ENCODE measurements at regions not wholly inside any gene's neighbourhood (a gene's known extent, or its start where the extent isn't known, plus 50 kb on each side); places are given as distances from the start of the nearest gene placed in this dataset.

DNA sequence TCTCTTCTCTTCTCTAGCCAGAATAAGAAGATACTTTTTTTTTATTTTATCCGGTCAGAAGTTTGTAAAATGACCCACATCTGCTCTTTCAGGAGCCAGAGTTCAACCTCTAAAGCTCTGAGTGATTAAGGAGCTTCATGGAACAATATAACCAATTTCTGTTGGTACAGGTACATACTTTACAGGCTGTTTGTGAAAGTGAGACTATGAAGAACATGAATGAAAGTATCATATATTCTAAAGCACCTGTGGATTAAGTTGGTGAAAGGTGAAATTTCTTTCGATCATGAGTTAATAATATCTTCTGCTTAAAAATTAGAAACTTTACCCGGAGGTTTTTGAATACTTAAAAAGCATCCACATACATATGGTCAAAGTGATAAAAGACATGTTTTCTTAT, 65.2 kb downstream of the DMRT2 start:
- H3K4me3 ChIP-seq (ENCODE audit: low read length), result no peak overlapping the region
- H3K4me1 ChIP-seq (ENCODE audit: control insufficient read depth, insufficient read depth, low read length), result no peaks in the 10 kb centered on the region
- H3K9me3 ChIP-seq (ENCODE audit: control insufficient read depth, low read length), result no peaks in the 10 kb centered on the region
- no peak for DNase-seq (ENCODE audit: low read depth)
- H3K36me3 ChIP-seq (ENCODE audit: control insufficient read depth, insufficient read depth, low read length, severe bottlenecking), result no peaks in the 10 kb centered on the region
- H3K27me3 ChIP-seq (replicated peaks; ENCODE audit: control insufficient read depth, insufficient read depth, low read length), result no peaks in the 10 kb centered on the region
- H3K9ac ChIP-seq (ENCODE audit: low read length), result no peak overlapping the region

DNA sequence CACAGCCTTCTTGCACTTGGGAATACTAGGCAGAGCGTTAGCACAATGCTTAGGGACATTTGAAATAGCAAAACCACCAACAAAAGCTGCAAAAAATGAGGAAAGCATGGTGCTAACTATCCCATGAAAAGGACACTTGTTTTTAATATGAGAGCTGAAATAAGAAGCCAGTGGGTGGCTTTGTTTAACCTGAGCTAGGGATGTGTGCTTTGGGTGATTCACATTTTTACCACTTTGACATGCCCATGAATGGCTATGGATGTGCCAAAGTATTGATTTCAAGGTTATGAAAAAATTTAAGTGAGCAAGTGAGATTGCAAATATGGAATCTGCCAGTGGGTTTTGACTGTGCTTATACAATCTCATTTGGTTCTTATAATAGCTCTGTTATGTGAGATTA, 67.3 kb downstream of the DMRT2 start:
- Histone ChIP-seq H3K9ac (ENCODE audit: low read length) (no peak overlapping the region), H3K4me1 (ENCODE audit: control insufficient read depth, insufficient read depth, low read length) (no peaks in the 10 kb centered on the region), H3K36me3 (ENCODE audit: control insufficient read depth, insufficient read depth, low read length, severe bottlenecking) (no peaks in the 10 kb centered on the region), H3K4me3 (ENCODE audit: low read length) (no peak overlapping the region), H3K27me3 (replicated peaks; ENCODE audit: control insufficient read depth, insufficient read depth, low read length) (no peaks in the 10 kb centered on the region), H3K9me3 (ENCODE audit: control insufficient read depth, low read length) (no peaks in the 10 kb centered on the region)
- DNase-seq (ENCODE audit: low read depth), result no peak

DNA sequence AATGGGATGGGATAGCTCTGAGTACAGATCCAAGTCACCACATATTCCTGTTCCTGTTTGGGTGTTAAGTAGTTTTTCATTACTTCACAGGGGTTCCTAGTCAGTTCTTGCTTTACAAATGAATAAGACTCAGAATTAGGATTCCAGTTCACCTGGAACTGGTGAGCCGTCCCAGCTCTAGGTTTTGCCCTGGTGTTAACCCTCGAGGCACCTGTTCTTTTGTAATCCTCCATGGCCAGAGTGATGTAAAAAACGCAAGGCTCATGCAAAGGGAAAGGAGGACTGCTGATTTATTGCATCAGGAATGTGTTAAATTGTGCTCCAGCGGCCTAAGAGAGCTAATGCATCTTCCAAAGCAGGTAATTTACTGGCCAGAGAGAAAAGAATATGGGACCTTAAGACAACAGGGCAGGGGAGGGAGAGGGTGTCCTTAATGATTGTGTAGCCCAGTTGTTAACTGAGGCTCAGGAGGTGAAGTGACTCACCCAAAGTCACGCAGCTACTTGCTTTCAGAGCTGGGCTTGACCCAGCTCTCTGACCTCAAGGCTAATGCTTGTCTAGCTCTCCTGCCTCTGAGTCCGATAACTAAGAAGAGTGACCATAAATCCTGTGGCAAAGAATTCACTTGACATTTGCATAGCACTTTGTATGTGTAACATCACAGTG, 70.5 kb downstream of the DMRT2 start:
- no peaks in the 10 kb centered on the region for H3K9me3 ChIP-seq (ENCODE audit: control insufficient read depth, low read length)
- H3K36me3 ChIP-seq (ENCODE audit: control insufficient read depth, insufficient read depth, low read length, severe bottlenecking), result no peaks in the 10 kb centered on the region
- H3K4me3 ChIP-seq (ENCODE audit: low read length), result no peak overlapping the region
- H3K4me1 ChIP-seq (ENCODE audit: control insufficient read depth, insufficient read depth, low read length), result no peaks in the 10 kb centered on the region
- no peak for DNase-seq (ENCODE audit: low read depth)
- H3K27me3 ChIP-seq (replicated peaks; ENCODE audit: control insufficient read depth, insufficient read depth, low read length), result no peaks in the 10 kb centered on the region
- no peak overlapping the region for H3K9ac ChIP-seq (ENCODE audit: low read length)

DNA sequence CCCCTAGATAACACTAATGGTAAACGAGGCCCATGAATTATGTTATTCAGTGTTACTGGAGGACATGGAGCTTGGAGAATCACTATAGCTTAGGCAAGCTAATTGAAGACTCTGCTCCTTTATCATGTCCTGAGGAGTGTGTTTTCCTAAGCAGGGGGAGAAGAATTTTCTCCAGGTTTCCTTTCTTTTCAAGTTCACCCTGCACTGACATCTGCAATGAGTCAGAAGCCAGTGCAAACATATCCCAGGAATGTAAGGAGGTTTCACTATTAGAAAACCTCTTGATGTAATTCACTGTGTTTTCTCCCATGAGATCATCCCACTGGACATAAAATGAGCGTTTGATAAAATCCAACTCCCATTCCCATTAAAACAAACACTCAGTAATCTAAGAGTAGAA, 75.6 kb downstream of the DMRT2 start:
- no peak for DNase-seq (ENCODE audit: low read depth)
- H3K36me3 ChIP-seq (ENCODE audit: control insufficient read depth, insufficient read depth, low read length, severe bottlenecking), result no peaks in the 10 kb centered on the region

GRCh38 chr9:1128046-1128445, 77.9 kb downstream of the DMRT2 start:
- H3K4me3 ChIP-seq (ENCODE audit: low read length), result no peak overlapping the region
- H3K4me1 ChIP-seq (ENCODE audit: control insufficient read depth, insufficient read depth, low read length), result no peaks in the 10 kb centered on the region
- H3K27me3 ChIP-seq (replicated peaks; ENCODE audit: control insufficient read depth, insufficient read depth, low read length), result no peaks in the 10 kb centered on the region
- no peak for DNase-seq (ENCODE audit: low read depth)
- no peaks in the 10 kb centered on the region for H3K36me3 ChIP-seq (ENCODE audit: control insufficient read depth, insufficient read depth, low read length, severe bottlenecking)
- no peak overlapping the region for H3K9ac ChIP-seq (ENCODE audit: low read length)
- H3K9me3 ChIP-seq (ENCODE audit: control insufficient read depth, low read length), result peaks cover 4% of the 10 kb centered on the region

More for the DNA sequence above, 75.6 kb downstream of the DMRT2 start:
- peaks cover 4% of the 10 kb centered on the region for H3K9me3 ChIP-seq (ENCODE audit: control insufficient read depth, low read length)
- no peak overlapping the region for H3K4me3 ChIP-seq (ENCODE audit: low read length)
- no peaks in the 10 kb centered on the region for H3K4me1 ChIP-seq (ENCODE audit: control insufficient read depth, insufficient read depth, low read length)
- no peak overlapping the region for H3K9ac ChIP-seq (ENCODE audit: low read length)
- H3K27me3 ChIP-seq (replicated peaks; ENCODE audit: control insufficient read depth, insufficient read depth, low read length), result no peaks in the 10 kb centered on the region

DNA sequence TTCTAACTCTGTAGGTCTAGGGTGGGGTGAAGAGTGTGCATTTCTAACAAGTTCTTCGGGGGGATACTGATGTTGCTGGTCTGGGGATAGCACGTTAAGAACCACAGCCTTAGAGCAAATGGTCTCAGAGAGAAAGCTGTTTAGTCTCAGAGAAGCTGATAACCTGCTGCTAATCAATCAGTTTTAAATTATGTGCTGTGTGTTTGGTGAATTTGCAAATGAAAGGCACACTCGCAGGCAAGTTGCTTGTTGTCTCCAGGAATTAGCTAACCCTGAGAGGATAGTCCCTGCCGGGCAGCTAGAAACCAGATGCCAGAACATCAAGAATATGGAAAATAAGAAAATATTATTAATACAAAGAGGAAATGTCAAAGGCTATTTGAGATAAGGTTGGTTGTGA, 79.2 kb downstream of the DMRT2 start:
- no peak overlapping the region for H3K9ac ChIP-seq (ENCODE audit: low read length)
- DNase-seq (ENCODE audit: low read depth), result no peak
- no peaks in the 10 kb centered on the region for H3K36me3 ChIP-seq (ENCODE audit: control insufficient read depth, insufficient read depth, low read length, severe bottlenecking)
- no peaks in the 10 kb centered on the region for H3K4me1 ChIP-seq (ENCODE audit: control insufficient read depth, insufficient read depth, low read length)
- peaks cover 4% of the 10 kb centered on the region for H3K9me3 ChIP-seq (ENCODE audit: control insufficient read depth, low read length)
- no peak overlapping the region for H3K4me3 ChIP-seq (ENCODE audit: low read length)
- H3K27me3 ChIP-seq (replicated peaks; ENCODE audit: control insufficient read depth, insufficient read depth, low read length), result no peaks in the 10 kb centered on the region

- Histone ChIP-seq H3K4me1 (ENCODE audit: control insufficient read depth, insufficient read depth, low read length) (no peaks in the 10 kb centered on the region), H3K27me3 (replicated peaks; ENCODE audit: control insufficient read depth, insufficient read depth, low read length) (no peaks in the 10 kb centered on the region), H3K9me3 (ENCODE audit: control insufficient read depth, low read length) (peaks cover 19% of the 10 kb centered on the region), H3K4me3 (ENCODE audit: low read length) (no peak overlapping the region), H3K36me3 (ENCODE audit: control insufficient read depth, insufficient read depth, low read length, severe bottlenecking) (no peaks in the 10 kb centered on the region), H3K9ac (ENCODE audit: low read length) (no peak overlapping the region)
- no peak for DNase-seq (ENCODE audit: low read depth)
Measured at GRCh38 chr9:1140057-1140456, 89.9 kb downstream of the DMRT2 start.

DNA sequence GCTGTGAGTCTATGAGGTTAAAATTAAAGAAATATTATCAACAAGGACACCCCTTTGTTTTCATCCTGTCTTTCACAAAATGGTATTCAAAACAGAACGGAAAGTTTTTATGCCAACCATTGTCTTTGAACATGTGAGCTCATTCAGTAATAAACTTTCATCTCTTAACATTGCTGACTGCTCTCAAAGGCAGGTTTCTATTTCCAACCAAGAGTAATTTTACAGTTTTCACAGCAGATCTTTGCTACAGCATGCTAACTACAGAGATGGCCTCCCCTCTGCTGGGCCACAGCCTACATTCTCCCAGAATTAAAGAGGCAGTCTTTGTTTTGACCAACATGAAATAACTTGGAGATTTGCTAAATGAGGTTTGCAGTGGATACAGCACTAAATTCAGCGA, 101.5 kb downstream of the DMRT2 start:
- DNase-seq (ENCODE audit: low read depth), result no peak
- Histone ChIP-seq H3K9ac (ENCODE audit: low read length) (no peak overlapping the region), H3K36me3 (ENCODE audit: control insufficient read depth, insufficient read depth, low read length, severe bottlenecking) (no peaks in the 10 kb centered on the region), H3K4me1 (ENCODE audit: control insufficient read depth, insufficient read depth, low read length) (no peaks in the 10 kb centered on the region), H3K27me3 (replicated peaks; ENCODE audit: control insufficient read depth, insufficient read depth, low read length) (no peaks in the 10 kb centered on the region), H3K9me3 (ENCODE audit: control insufficient read depth, low read length) (no peaks in the 10 kb centered on the region), H3K4me3 (ENCODE audit: low read length) (no peak overlapping the region)

GRCh38 chr9:1152171-1152570, 102.0 kb downstream of the DMRT2 start:
- H3K27me3 ChIP-seq (replicated peaks; ENCODE audit: control insufficient read depth, insufficient read depth, low read length), result no peaks in the 10 kb centered on the region
- no peaks in the 10 kb centered on the region for H3K9me3 ChIP-seq (ENCODE audit: control insufficient read depth, low read length)
- no peak overlapping the region for H3K9ac ChIP-seq (ENCODE audit: low read length)
- H3K4me1 ChIP-seq (ENCODE audit: control insufficient read depth, insufficient read depth, low read length), result no peaks in the 10 kb centered on the region
- H3K4me3 ChIP-seq (ENCODE audit: low read length), result no peak overlapping the region
- H3K36me3 ChIP-seq (ENCODE audit: control insufficient read depth, insufficient read depth, low read length, severe bottlenecking), result no peaks in the 10 kb centered on the region
- no peak for DNase-seq (ENCODE audit: low read depth)

DNA sequence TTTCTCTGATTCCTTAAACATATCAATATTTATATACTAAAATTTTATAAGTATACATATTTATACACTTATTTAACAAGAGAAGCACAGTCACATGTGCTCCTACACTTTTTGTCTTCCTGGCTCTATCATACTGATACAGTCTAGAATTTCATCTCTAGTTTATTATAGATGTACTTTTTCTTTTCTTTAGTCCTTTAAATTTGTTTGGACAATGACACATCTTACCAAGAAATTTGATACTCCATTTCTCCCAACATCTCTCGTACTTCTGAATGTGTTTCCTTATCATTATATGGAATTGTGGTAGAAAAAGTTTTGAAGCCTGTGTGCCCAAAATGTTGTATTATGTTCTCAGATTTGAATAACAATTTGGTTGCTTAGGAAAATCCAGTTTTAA, 104.6 kb downstream of the DMRT2 start:
- Histone ChIP-seq H3K27me3 (replicated peaks; ENCODE audit: control insufficient read depth, insufficient read depth, low read length) (no peaks in the 10 kb centered on the region), H3K9ac (ENCODE audit: low read length) (no peak overlapping the region), H3K4me3 (ENCODE audit: low read length) (no peak overlapping the region), H3K9me3 (ENCODE audit: control insufficient read depth, low read length) (no peaks in the 10 kb centered on the region), H3K4me1 (ENCODE audit: control insufficient read depth, insufficient read depth, low read length) (no peaks in the 10 kb centered on the region), H3K36me3 (ENCODE audit: control insufficient read depth, insufficient read depth, low read length, severe bottlenecking) (no peaks in the 10 kb centered on the region)
- DNase-seq (ENCODE audit: low read depth), result no peak

DNA sequence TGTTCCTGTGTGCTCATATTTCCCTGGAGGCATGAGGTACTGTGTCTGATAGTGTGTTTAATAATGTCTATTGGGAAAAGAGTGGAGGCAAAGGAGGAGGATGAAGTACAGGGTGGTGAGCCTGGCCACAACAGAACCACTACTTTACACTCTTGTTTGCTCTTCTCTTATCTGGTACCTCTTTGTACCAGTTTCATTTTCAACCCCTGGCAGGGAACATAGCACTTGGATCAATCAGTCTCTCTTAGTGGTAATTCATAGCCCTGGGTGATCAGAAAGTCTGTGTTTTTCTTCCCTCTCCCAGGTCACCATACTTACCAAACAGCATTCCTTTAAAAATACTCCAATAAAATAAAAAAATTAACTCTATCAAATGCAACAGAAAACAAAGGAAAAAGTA, 105.4 kb downstream of the DMRT2 start:
- Histone ChIP-seq H3K4me1 (ENCODE audit: control insufficient read depth, insufficient read depth, low read length) (no peaks in the 10 kb centered on the region), H3K9me3 (ENCODE audit: control insufficient read depth, low read length) (no peaks in the 10 kb centered on the region), H3K27me3 (replicated peaks; ENCODE audit: control insufficient read depth, insufficient read depth, low read length) (no peaks in the 10 kb centered on the region), H3K36me3 (ENCODE audit: control insufficient read depth, insufficient read depth, low read length, severe bottlenecking) (no peaks in the 10 kb centered on the region), H3K9ac (ENCODE audit: low read length) (no peak overlapping the region), H3K4me3 (ENCODE audit: low read length) (no peak overlapping the region)
- DNase-seq (ENCODE audit: low read depth), result no peak

Measured in adipocyte (in vitro differentiated cells).